ENCODE measurements at regions not wholly inside any gene's neighbourhood (a gene's known extent, or its start where the extent isn't known, plus 50 kb on each side); places are given as distances from the start of the nearest gene placed in this dataset.
"Not testable (repeated sequence)": the region's sequence is repeated elsewhere in the genome, so short reads cannot be mapped to it uniquely, and the experiment has no call there.

DNA sequence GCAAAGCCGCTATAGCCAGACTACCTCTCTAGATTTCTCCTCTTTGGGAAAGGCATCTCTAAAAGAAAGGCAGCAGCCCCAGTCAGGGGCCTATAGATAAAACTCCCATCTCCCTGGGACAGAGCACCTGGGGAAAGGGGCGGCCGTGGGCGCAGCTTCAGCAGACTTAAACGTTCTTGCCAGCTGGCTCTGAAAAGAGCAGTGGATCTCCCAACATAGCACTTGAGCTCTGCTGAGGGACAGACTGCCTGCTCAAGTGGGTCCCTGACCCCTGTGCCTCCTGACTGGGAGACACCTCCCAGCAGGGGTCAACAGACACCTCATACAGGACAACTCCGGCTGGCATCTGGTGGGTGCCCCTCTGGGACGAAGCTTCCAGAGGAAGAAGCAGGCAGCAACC lies 276.5 kb downstream of the CD109 start:
- not testable (repeated sequence) for DNase-seq

DNA sequence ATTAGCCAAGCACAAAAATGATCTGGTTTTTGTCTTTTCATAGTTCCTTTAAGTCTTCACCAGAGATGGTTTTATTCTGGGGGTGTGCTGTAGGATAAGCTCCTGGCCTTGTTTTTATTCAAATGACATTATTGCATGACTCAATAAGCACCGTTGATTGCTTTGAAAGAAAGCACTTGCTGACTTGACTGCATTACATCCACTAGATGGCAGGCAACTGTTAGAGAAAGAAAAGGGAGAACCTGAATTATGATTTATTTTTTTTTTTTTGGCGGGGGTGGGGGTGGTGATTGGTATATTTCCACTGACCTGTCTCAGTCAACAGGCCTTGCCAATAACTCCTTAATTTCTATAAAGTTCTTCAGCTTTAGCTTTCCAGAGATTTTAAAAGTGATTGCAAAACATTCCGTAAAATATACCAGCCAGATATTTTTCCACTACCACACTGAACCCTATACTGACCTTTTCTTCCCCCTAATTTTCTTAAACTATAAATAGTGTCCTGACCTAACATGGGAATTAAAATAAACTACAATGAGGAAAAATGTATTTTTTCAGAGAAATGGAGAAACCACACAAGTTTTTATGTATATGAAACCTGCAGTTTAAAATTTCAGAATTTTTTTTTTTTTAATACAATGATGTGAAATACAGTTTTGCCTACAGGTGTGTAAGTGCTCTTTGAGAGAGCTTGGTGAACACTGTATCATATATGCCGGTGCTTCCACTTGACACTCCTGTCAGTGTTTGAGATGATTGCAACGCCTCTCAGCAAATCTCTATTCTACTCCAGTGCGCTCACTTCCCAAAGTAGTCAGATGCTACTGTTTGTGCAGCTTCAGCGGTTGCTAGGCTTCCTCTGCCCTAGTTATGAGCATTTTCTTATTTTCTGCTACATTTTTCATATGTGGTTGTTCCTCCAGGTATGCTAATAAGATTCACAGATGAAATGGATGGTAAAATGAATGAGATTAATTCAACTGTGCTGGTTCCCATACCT lies 274.3 kb downstream of the CD109 start:
- DNase-seq, result peak; percentile 14

DNA sequence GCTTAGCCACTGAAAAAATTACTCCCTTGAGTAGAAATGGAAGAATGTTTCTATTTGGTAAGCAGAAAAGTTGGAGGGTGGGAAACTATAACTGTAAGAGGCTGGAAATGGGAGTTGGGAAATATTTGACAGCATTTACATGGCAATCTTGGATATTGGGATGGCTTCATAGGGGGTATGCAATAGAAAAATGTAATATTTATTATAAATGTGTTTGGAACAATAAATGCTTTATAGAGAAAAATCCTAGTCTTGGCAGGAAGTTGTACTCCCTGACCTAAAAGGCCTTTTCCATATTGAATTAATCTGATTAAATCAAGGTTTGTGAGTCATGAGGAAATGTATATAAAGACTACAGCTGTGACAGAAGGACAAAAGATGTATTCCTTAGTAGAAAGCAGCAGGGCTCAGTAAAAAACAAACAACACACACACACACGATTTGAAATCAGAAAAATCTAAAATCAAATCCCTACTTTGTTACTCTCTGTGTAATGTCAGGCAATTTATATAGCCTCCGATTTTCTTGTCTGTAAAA lies 272.3 kb downstream of the CD109 start:
- DNase-seq, result no peak

DNA sequence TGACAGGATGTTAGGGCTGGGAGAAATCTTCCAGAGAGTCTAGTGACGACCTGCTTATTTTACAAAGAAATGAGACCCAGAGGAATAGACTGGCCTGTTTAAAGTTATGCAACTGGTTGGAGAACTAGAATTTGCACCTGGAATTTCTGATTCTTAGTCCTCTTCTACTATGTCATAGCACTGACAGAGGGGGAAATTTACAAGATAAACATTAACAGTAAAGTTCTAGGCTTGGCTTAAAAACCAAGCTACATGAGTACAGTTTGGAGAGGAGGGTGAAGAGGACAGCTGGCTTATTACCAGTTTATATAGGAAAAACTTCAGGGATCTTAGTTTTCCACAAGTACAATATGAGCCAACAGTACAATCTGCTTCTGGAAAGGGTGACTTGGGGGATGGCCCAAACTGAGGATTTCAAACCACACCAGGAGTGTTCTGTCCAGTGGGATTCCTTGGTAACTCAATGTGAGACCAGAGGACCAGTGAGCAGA lies 269.6 kb downstream of the CD109 start:
- DNase-seq, result no peak

DNA sequence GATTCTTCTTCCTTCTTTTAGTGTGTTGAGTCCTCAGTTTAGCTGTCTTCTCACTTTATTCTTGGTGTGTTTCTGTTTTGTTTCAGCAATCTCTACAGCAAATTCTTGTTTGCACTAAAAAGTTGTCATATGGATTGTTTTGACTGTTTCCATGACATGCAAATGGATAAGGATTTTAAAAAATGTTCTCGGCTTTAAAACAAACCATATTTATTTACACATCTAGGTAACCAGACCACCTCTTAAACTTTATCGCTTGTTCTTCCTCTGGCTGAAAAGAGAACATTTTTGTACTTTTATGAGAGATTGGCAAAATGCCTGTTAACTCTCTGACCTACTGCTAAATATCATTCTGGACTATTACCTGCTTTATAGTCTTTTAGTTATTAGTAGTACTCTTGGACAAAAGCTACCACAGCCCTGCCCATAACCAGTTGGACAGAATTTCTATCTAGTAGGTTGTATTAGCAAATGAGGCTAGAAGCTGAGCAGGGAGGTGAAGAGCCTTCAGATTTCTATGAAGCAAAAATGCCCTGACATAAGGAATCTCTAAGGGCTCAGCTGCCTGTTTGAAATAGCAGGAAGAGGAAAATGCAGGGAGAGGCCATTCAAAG lies 268.3 kb downstream of the CD109 start:
- DNase-seq, result no peak

DNA sequence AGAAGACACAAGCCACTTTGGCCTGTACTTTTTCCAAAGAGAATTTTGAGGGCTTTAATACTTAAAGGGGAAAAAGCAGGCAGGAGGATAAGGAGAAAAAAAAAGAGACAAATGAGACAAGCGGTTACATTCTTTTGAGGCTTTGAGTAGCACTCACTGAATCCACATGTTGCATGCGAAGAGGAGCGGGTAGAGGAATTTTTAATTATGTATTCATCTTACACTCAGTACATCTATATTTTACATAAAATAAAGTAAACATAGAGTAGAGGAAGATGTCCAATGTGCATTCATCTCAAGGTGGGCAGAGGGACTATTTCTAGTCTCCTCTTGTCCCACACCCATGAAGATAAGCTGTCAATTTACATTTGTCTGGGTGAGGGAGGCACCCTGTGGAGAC lies 266.9 kb downstream of the CD109 start:
- no peak for DNase-seq

DNA sequence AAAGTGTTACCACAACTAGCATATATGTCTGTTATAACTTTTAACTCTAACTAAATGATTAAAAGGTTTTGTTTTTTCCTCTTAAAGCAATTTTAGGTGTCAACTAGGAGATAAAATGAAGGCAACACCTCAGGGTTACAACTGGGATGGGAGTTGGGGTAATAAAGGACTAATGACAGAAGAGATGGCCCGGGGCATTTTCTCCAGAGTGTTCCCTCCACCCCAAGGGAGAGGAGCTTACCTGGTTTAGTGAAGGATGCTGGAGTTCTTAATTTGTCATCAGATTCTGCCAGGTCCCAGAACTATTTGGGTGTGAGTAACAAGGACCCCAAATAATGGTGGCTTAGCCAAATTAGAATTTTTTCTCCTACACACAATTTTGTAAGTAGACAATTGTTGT lies 260.3 kb downstream of the CD109 start:
- no peak for DNase-seq

DNA sequence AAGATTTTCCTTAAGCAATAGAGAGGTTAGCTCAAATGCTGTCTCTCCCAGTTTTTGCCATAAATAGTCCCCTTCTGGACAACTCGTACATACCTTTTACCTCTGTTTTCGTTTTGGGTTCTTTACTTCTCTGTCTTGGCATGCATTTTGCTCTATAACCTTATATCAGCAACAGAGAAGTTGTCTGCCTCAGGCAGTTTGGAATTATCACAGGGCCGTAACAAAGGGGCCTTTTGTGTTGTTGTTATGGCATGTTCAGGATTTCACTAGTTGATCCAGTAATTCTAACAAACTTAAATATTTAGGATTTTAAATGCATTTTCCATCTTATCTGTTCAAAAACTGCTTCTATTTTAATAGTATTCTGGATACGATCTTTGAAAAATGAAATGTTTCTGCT lies 259.8 kb downstream of the CD109 start:
- DNase-seq, result no peak

DNA sequence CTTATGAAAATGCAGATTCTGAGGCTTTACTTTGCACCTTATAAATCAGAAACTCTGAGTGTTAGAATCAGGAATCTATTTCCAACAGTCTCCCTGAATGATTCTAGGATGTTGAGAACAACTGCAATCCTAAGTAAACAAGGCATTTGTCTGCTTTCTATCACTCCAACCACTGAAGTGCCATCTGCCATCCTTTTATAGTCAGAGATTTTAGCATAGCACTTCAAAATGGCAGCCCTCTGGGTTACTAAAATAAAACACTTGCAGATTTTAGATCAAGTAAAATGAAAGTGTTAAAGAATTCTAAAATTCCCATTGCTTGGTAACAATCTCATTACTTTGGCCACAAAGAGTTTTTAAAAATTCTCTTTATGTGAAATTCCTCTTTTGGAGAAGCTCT lies 258.9 kb downstream of the CD109 start:
- no peak for DNase-seq

DNA sequence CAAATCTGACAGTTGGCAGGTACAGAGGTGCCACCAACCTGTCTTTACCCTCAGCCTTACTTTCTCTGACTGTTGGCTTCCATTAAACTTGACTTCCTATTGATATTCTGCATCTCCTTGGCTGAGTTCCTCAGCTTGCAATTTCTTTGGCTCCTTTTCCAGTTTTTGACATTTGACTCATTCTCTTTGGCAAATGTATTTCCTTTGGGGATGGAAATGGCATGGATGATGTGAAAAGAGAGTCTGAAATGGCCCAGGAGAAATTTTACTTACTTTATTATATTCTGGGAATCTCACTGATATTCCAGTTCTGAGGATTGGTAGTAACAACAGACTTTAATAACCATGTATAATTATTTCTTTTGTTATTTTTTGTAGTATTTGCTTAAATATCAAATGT lies 255.2 kb downstream of the CD109 start:
- no peak for DNase-seq

DNA sequence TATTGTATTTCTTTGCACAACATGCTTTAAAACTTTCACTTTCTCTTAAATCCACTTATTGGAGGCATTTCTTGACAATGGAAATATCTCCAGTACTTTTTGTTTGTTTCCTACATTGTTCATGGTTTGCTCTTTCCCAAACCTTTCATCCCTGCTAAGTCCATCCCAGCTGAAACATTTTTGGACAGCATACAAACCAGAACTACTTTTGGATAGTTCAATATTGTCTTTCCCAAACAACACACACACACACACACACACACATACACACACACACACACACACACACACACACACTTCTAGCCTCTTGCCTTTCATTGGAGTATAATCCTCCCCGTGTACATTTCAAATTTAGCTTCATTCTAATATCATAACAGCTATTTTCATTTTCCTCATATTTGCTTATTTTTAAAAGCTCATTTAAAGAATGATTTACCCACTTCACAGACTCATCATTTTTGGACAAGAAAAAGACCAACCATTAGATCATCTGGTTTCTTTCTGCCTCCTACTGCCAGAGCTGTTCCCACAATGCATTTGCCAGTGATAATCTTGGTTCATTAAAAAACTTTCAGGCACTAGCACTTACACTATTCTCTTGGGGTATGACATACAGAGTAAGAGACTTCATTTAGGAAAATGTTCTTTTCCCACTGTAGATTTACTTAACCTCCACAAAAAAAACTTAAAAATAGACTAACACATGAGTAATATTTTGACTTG lies 248.1 kb downstream of the CD109 start:
- no peak for DNase-seq

DNA sequence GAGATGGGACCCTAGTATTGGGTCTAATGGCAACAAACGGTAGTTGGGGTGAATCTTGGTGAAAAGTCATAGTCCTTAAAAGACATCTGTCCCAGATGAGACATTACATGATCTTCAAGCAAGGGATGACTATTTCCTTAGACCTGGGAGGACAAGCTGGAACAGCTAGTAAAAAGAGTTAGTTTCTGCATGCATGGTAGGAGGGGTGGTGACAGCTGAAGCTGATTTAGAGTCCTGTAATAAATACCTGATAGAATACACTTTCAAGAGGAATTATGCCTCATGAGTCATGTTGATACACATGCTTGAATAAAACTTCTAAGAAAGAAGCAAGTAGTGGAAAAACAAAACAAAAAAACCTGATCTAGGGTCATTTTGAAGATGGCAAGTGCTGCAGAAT lies 247.4 kb downstream of the CD109 start:
- no peak for DNase-seq

DNA sequence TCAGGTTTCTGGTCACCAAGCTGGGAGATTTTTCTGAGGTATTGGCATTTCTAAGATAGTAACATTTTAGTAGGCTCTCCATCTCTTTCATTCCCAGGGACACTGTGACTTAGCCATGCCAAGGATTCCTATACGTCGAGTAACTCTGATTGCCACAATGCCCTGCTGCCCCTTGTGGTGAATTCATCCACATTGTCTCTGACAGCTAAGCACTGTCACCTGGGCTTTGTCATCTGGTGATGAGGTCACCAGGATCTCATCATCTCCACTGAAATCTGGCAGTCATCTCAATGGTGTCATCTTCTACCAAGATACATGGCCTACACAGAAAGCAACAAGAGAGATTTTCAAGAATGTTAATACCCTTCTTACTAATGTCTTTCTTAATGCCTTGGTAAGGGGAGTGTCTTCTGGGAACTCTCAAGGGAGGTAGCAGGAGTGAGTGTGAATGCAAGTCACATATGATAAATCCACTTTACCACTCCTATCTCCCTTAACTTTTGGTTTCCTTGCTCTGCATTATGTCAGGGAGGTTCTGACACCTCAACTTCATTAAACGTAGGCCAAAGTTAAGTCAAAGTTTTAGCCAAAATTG lies 246.7 kb downstream of the CD109 start:
- DNase-seq, result no peak

DNA sequence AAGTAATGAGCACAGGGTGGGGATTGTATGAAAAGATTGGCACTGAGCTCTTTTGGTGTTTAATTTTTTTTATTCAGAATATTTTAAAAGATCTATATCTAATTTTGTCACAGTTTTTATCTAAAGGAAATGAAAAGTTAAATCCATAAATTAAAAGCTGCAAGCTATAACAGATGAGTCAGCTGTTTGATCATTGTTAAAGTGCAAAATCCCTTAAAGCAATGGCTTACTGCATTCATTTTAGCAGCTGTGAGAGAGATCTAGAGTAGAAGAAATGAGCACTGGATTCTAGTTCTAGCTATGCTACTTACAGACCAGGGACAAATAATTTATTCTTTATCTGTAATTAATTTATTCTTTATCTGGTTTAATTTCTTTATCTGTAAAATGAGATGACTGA lies 245.9 kb downstream of the CD109 start:
- DNase-seq, result no peak

DNA sequence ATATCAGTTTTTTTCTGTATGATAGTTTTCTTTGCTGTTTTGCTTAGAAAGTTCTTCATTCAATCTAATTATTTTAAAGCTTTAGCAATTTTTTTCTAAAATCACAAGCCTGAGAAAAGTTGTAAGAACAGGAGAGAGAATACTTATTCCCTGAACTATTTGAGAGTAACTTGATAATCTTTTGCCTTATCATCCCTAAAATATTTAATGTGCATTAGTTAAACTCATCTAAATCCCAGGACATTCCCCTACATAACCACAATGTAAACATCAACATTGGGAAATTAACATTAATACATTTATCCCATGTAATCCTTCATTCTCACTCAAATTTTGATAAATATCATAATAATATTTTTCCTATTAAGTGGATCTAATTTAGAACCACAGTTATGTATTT lies 241.8 kb downstream of the CD109 start:
- no peak for DNase-seq

DNA sequence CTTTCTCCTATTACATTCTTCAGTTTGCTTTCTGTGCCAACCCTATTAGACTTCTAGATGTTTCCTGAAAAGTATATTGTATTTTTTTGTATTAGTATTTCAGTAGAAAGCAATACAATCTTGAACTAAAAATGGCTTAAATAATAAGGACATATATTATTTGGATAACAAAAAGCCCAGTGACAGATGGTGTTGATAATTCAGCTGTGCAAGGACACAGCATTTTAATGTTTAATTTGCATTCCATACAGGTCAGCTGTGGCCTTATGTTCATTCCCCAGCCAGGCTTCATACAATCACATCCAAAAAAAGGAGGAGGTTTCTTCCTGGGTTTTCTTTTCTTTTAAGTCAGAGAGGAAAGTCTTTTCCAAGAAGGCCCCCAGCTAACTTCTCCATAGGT lies 236.9 kb downstream of the CD109 start:
- DNase-seq, result no peak

DNA sequence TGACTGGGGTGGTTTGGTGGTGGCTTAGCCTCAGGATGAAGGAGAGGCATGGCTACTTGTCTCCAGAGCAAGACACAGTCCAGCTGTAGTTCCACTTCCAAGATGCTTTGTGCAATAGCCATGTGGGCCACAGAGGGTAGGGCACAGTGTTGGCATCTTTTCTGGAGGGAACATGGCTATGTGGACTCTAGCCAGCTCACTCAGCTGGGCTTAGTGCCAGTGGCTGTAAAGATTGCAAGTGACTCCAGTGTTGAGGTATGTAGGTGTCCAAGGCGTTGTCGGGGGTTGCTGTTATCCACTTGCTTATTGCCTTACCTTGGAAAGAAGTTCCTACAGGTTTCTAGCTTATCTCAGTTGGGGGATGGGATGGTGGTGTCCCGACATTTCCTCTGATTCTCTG lies 233.4 kb downstream of the CD109 start:
- DNase-seq, result no peak

DNA sequence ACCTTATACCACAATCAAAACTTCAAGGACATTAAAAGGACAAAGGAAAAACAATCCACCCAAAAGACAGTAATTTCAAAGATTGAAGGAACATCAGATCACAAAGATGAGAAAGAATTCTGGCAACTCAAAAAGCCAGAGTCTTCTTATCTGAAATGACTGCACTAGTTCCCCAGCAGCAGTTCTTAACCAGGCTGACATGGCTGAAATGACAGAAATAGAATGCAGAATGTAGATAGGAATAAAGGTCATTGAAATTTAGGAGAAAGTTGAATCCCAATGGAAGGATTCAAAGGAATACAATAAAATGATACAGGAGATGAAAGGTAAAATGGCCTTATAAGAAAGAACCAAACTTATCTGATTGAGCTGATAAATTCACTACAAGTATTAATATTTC lies 231.4 kb downstream of the CD109 start:
- no peak for DNase-seq

DNA sequence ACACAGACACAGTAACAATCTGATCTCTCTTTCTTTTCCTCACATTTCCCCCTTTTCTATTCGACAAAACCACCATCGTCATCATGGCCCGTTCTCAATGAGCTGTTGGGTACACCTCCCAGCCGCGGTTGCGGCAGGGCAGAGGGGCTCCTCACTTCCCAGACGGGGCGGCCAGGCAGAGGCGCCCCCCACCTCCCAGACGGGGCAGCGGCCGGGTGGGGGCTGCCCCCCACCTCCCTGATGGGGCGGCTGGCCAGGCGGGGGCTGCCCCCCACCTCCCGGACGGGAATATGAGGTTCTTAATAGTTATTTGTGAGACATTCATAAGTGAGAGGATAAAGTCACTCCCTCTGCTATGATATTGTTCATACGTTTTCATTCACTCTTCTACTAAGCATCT lies 229.7 kb downstream of the CD109 start:
- not testable (repeated sequence) for DNase-seq

DNA sequence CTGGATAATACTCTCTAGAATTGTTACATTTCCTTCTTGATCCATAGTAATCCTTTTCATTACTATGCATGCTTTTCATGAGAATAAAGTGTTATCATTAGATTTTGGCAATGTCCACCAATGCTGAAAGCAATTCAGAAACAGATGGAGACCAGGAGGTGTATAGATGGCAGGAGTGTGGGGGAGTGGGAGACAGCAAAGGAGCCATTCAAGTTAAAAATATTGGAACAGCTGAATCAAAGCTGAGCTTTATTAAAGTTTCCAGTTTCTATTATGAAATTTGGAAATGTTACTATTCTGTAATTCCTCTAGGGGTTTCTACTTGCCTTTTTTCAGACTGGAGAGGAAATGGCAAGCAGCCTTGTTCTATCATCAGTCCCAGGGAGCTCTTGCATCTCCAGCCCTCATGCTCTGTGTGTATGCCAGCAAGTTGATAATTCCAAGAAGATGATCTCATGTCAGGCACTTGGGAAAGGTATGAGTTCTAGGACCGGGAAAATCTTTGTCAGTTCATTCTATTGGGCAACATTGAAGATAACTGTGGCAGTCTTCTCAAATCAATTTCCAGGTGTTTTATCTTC lies 228.0 kb downstream of the CD109 start:
- no peak for DNase-seq

DNA sequence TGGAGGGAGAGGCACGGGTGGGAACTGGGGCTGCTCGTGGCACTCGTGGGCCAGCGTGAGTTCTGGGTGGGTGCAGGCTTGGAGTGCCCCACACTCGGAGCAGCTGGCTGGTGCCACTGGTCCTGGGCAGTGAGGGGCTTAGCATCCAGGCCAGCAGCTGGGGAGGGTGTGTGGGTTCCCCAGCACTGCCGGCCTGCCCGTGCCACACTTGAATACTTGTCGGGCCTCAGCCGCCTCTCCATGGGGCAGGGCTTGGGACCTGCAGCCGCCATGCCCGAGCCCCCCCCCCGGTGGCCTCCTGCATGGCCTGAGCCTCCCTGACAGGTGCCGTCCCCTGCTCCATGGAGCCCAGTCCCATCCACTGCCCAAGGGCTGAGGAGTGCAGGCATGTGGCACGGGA lies 207.2 kb downstream of the CD109 start:
- no peak for DNase-seq

DNA sequence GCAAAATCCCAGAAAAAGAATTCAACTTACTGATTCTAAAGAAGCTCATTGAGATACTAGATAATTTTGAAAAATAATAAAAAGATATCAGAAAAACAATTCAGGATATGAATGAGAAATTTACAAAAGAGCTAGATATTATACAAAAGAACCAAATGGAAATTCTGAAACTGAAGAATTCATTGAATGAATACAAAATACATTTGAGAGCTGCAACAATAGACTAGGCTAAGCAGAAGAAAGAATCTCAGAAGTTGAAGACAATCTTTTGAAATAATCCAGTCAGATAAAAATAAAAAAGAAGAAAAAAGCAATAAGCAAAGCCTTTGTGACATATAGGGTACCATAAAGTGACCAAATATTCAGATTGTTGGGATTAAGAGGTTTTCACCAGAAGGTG lies 206.0 kb downstream of the CD109 start:
- DNase-seq, result no peak

DNA sequence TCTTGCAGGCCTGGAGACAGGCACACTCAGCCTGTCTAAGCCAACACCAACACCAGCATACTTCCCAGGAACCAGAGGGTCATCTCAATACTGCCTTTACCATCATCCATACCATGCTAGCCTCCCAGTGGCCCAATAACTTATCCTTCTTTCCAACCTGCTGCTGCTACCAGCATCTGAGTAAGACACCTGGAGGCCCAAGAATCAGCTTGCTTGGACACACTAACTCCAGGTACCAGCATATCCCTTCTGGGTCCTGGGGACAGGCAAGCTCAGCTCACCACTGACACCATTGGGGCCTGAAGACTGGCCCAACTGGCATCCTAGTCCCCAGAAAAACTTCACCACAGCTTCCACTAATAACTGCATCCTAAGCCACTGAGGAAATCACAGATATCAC lies 205.3 kb downstream of the CD109 start:
- no peak for DNase-seq
